Smooth muscle cell (in vitro differentiated cells): ENCODE measurements at regions not wholly inside any gene's neighbourhood (a gene's known extent, or its start where the extent isn't known, plus 50 kb on each side); places are given as distances from the start of the nearest gene placed in this dataset. TPM values are rescaled to one million over a fixed set of nuclear protein-coding genes. Genes with fewer than 3 reads are reported as not detected.

Experiments used
- DNase-seq: peaks from one replicate; lab custom pipeline; 2025; ENCODE audit not compliant: unreplicated experiment; lab: John Stamatoyannopoulos, UW
- H2AFZ ChIP-seq: fragments of 200-600 bp; sonication (generic); 2 replicates; pipeline ENCODE4 v1.6.0; 2016; ENCODE audit warnings: antibody characterized with exemption, low read depth, mild to moderate bottlenecking
- H3F3A ChIP-seq: fragments of 200-600 bp; sonication (generic); 2 replicates; pipeline ENCODE4 v1.6.0; 2017; ENCODE audit warnings: antibody characterized with exemption, low read depth
- H3K27ac ChIP-seq: fragments of 200-600 bp; sonication (generic); 2 replicates; pipeline ENCODE4 v1.5.1; 2016; ENCODE audit warnings: low read depth, mild to moderate bottlenecking
- H3K27me3 ChIP-seq: fragments of 200-600 bp; sonication (generic); 2 replicates; pipeline ENCODE4 v1.6.1; 2016; ENCODE audit warnings: low read depth, mild to moderate bottlenecking
- H3K36me3 ChIP-seq: fragments of 200-600 bp; sonication (generic); 2 replicates; pipeline ENCODE4 v1.5.1; 2016; ENCODE audit warnings: low read depth
- H3K4me1 ChIP-seq: fragments of 200-600 bp; sonication (generic); 2 replicates; pipeline ENCODE4 v1.5.1; 2016; ENCODE audit warnings: low read depth
- H3K4me2 ChIP-seq: fragments of 200-600 bp; sonication (generic); 2 replicates; pipeline ENCODE4 v1.6.0; 2016; ENCODE audit warnings: mild to moderate bottlenecking
- H3K4me3 ChIP-seq: fragments of 200-600 bp; sonication (generic); 2 replicates; pipeline ENCODE4 v1.5.1; 2016; ENCODE audit warnings: mild to moderate bottlenecking
- H3K79me2 ChIP-seq: fragments of 200-600 bp; sonication (generic); 2 replicates; pipeline ENCODE4 v1.6.0; 2016; ENCODE audit warnings: low read depth, mild to moderate bottlenecking
- H3K9ac ChIP-seq: fragments of 200-600 bp; sonication (generic); 2 replicates; pipeline ENCODE4 v1.6.0; 2016; ENCODE audit warnings: low read depth
- H3K9me3 ChIP-seq: fragments of 200-600 bp; sonication (generic); replicated peaks from 2 replicates; pipeline ENCODE4 v1.5.1; 2016; ENCODE audit warnings: low read depth
- H4K20me1 ChIP-seq: fragments of 200-600 bp; sonication (generic); 2 replicates; pipeline ENCODE4 v1.6.0; 2016; ENCODE audit warnings: low read depth
- WGBS: methylation state at CpG from one replicate; pipeline ENCODE4 v1.1.7; 2016; ENCODE audit warnings: low lambda C conversion rate; 5-methylcytosine and 5-hydroxymethylcytosine counted together
- small RNA-seq: library from RNA; depleted of rRNA; stranded (forward); fragments of <200 nt; gene quantifications from one replicate; pipeline ENCODE3, GENCODE V24; 2014
- TF ChIP-seq, protein P1 (sequence below): fragments of 200-600 bp; sonication (generic); IDR thresholded peaks from 2 replicates; pipeline ENCODE4 v1.5.1; 2017; ENCODE audit warnings: borderline replicate concordance, mild to moderate bottlenecking, antibody characterized with exemption; ENCODE audit not compliant: insufficient read depth, poor library complexity, severe bottlenecking

- whole genome bisulfite sequencing, result 100% methylated on average over 1 of the region's 1 CpG
- TF ChIP-seq, protein P1, sequence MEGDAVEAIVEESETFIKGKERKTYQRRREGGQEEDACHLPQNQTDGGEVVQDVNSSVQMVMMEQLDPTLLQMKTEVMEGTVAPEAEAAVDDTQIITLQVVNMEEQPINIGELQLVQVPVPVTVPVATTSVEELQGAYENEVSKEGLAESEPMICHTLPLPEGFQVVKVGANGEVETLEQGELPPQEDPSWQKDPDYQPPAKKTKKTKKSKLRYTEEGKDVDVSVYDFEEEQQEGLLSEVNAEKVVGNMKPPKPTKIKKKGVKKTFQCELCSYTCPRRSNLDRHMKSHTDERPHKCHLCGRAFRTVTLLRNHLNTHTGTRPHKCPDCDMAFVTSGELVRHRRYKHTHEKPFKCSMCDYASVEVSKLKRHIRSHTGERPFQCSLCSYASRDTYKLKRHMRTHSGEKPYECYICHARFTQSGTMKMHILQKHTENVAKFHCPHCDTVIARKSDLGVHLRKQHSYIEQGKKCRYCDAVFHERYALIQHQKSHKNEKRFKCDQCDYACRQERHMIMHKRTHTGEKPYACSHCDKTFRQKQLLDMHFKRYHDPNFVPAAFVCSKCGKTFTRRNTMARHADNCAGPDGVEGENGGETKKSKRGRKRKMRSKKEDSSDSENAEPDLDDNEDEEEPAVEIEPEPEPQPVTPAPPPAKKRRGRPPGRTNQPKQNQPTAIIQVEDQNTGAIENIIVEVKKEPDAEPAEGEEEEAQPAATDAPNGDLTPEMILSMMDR, result no peak
These were observed 148.4 kb downstream of the MDFIC start for GRCh38 chr7:115070311-115070710.

More at GRCh38 chr7:115070311-115070710, 148.4 kb downstream of the MDFIC start:
- Histone ChIP-seq H3K9ac (no peak overlapping the region), H3K4me1 (no peaks in the 10 kb centered on the region), H3K4me2 (no peak overlapping the region), H3K36me3 (no peaks in the 10 kb centered on the region), H3F3A (no peaks in the 10 kb centered on the region), H3K27ac (no peak overlapping the region), H2AFZ (no peak overlapping the region), H3K27me3 (no peaks in the 10 kb centered on the region), H3K9me3 (no peaks in the 10 kb centered on the region), H3K4me3 (no peak overlapping the region), H3K79me2 (no peaks in the 10 kb centered on the region), H4K20me1 (no peaks in the 10 kb centered on the region)
- no peak for DNase-seq

Small RNA genes lying in the stretch of these regions (small RNA-seq; reads per million reads assigned to genes)
- gene RF00019, result not detected
- not detected for gene SNORA25B
